Mucosa of descending colon (tissue), 3 donors: ENCODE measurements at regions not wholly inside any gene's neighbourhood (a gene's known extent, or its start where the extent isn't known, plus 50 kb on each side); places are given as distances from the start of the nearest gene placed in this dataset.
"Not testable (repeated sequence)": the region's sequence is repeated elsewhere in the genome, so short reads cannot be mapped to it uniquely, and the experiment has no call there.

ENCODE experiments used
- ATAC-seq: fragments of 200-7000 bp; cut with Tn5 transposase; one replicate; pipeline ENCODE4 v1.9.1; 2020; ENCODE audit warnings: mild to moderate bottlenecking, moderate library complexity
- DNase-seq, 3 donors: peaks; one replicate each; pipeline ENCODE4 v3.0.0-alpha.2; 2020
- H3K36me3 ChIP-seq: fragments of 200-600 bp; one replicate; pipeline ENCODE4 v1.8.0; 2021; ENCODE audit warnings: low read depth, mild to moderate bottlenecking
- H3K4me1 ChIP-seq: fragments of 200-600 bp; one replicate; pipeline ENCODE4 v1.8.0; 2021; ENCODE audit warnings: low read depth, mild to moderate bottlenecking
- H3K4me3 ChIP-seq: fragments of 200-600 bp; one replicate; pipeline ENCODE4 v1.8.0; 2021; ENCODE audit warnings: mild to moderate bottlenecking
- H3K9me3 ChIP-seq: fragments of 200-600 bp; one replicate; pipeline ENCODE4 v1.8.0; 2021; ENCODE audit warnings: mild to moderate bottlenecking
- CTCF ChIP-seq: fragments of 200-600 bp; IDR thresholded peaks from one replicate; pipeline ENCODE4 v1.8.0; 2022; ENCODE audit warnings: antibody characterized with exemption, mild to moderate bottlenecking
- intact Hi-C, 2 donors: fragments of 100-400 bp; cut with DNase I in 1 of 2; cut with micrococcal nuclease in 1 of 2; formaldehyde crosslinking; loops; one replicate each; pipeline versions ENCODE4 v1.11.0 to v1.11.1; 2022; cut with DNase I, micrococcal nuclease
- donor health status: DM: no; HTN: no; CAD: no; lungs with moderate emphysema.
- donor health status: DM: no; HTN: no; CAD: no.
- donor health status: DM: no; HTN: yes; CAD: no.

GRCh38 chrX:115972717-115973116 is 197.8 kb upstream of the AGTR2 start:
- Histone ChIP-seq H3K4me1 (no peaks in the 10 kb centered on the region), H3K9me3 (no peaks in the 10 kb centered on the region), H3K4me3 (no peak overlapping the region), H3K36me3 (no peaks in the 10 kb centered on the region)
- DNase-seq, result no peak
- intact Hi-C loops, result no loop called here
- no peak for TF ChIP-seq CTCF
- ATAC-seq, result no peak

GRCh38 chrX:115978068-115978467 is 192.5 kb upstream of the AGTR2 start:
- H3K9me3 ChIP-seq, result no peaks in the 10 kb centered on the region
- H3K36me3 ChIP-seq, result no peaks in the 10 kb centered on the region
- ATAC-seq (no peak), DNase-seq (no peak)
- no peaks in the 10 kb centered on the region for H3K4me1 ChIP-seq
- TF ChIP-seq CTCF, result no peak
- intact Hi-C loops, result no loop called here
- H3K4me3 ChIP-seq, result no peak overlapping the region

- H3K9me3 ChIP-seq, intact Hi-C loops, ATAC-seq: not testable (repeated sequence)
These were observed 187.4 kb upstream of the AGTR2 start for GRCh38 chrX:115983148-115983547.

GRCh38 chrX:115987464-115987863 is 183.1 kb upstream of the AGTR2 start:
- DNase-seq, ATAC-seq, H3K36me3 ChIP-seq, intact Hi-C loops, H3K4me1 ChIP-seq, H3K9me3 ChIP-seq, H3K4me3 ChIP-seq: not testable (repeated sequence)

More at GRCh38 chrX:115983148-115983547, 187.4 kb upstream of the AGTR2 start:
- DNase-seq, H3K4me3 ChIP-seq, H3K4me1 ChIP-seq, H3K36me3 ChIP-seq: not testable (repeated sequence)

GRCh38 chrX:115988825-115989224 is 181.7 kb upstream of the AGTR2 start:
- TF ChIP-seq CTCF, result no peak
- no peak for DNase-seq
- H3K9me3 ChIP-seq, result no peaks in the 10 kb centered on the region
- H3K4me1 ChIP-seq, result no peaks in the 10 kb centered on the region
- intact Hi-C loops, result no loop called here
- no peak for ATAC-seq
- no peaks in the 10 kb centered on the region for H3K36me3 ChIP-seq
- no peak overlapping the region for H3K4me3 ChIP-seq

- DNase-seq, result no peak
- intact Hi-C loops, result no loop called here
- ATAC-seq, result peak; percentile 54
- no peak for TF ChIP-seq CTCF
- no peak overlapping the region for H3K4me3 ChIP-seq
- no peaks in the 10 kb centered on the region for H3K9me3 ChIP-seq
- no peaks in the 10 kb centered on the region for H3K36me3 ChIP-seq
- H3K4me1 ChIP-seq, result no peaks in the 10 kb centered on the region
These were observed 180.9 kb upstream of the AGTR2 start for GRCh38 chrX:115989686-115990085.

- no peak overlapping the region for H3K4me3 ChIP-seq
- ATAC-seq (no peak), DNase-seq (no peak)
- no peaks in the 10 kb centered on the region for H3K4me1 ChIP-seq
- H3K9me3 ChIP-seq, result no peaks in the 10 kb centered on the region
- H3K36me3 ChIP-seq, result no peaks in the 10 kb centered on the region
- intact Hi-C loops, result no loop called here
- no peak for TF ChIP-seq CTCF
These were observed 161.2 kb upstream of the AGTR2 start for GRCh38 chrX:116009346-116009745.
